ENCODE measurements at regions not wholly inside any gene's neighbourhood (a gene's known extent, or its start where the extent isn't known, plus 50 kb on each side); places are given as distances from the start of the nearest gene placed in this dataset.

DNA sequence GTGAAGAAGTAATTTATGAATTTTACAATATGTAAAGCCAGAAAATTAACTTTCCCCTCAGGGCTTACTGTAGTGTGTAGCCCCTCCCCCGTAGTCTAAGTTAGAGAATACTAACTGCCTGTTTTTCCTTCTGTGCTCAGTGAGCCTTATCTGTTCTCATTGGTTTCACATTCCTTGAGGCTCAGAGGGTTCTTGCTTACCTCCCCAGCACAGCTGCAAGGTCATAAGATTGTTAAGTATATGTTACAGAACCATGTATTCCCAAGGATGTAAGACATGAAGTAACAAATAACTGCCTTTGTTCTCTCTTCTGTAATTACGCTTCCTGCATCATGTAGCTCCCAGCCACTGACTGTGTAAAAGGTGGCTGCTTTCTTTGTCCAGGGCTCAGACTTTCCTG is 1351.1 kb downstream of the TMEM121 start:
- TF ChIP-seq CTCF (IDR thresholded peaks at IDR 0.05; ENCODE audit: low read depth, low read length) (no peak), POLR2A (IDR thresholded peaks at IDR 0.05; ENCODE audit: extremely low read depth, insufficient read length) (no peak), MAX (IDR thresholded peaks at IDR 0.05; ENCODE audit: low read depth, low read length) (no peak)

All from NB4 (cell line).